ENCODE measurements at regions not wholly inside any gene's neighbourhood (a gene's known extent, or its start where the extent isn't known, plus 50 kb on each side); places are given as distances from the start of the nearest gene placed in this dataset.

- TF ChIP-seq, protein P1, sequence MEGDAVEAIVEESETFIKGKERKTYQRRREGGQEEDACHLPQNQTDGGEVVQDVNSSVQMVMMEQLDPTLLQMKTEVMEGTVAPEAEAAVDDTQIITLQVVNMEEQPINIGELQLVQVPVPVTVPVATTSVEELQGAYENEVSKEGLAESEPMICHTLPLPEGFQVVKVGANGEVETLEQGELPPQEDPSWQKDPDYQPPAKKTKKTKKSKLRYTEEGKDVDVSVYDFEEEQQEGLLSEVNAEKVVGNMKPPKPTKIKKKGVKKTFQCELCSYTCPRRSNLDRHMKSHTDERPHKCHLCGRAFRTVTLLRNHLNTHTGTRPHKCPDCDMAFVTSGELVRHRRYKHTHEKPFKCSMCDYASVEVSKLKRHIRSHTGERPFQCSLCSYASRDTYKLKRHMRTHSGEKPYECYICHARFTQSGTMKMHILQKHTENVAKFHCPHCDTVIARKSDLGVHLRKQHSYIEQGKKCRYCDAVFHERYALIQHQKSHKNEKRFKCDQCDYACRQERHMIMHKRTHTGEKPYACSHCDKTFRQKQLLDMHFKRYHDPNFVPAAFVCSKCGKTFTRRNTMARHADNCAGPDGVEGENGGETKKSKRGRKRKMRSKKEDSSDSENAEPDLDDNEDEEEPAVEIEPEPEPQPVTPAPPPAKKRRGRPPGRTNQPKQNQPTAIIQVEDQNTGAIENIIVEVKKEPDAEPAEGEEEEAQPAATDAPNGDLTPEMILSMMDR (IDR thresholded peaks at IDR 0.05; ENCODE audit: poor library complexity, severe bottlenecking), result no peak
- TF ChIP-seq TAF1 (IDR thresholded peaks at IDR 0.05; ENCODE audit: low read depth) (no peak), EZH2 (IDR thresholded peaks at IDR 0.05; ENCODE audit: borderline replicate concordance, insufficient read depth, low read length, poor library complexity, severe bottlenecking) (no peak), RAD21 (conservative IDR thresholded peaks at IDR 0.05) (no peak), REST (IDR thresholded peaks at IDR 0.05; ENCODE audit: borderline replicate concordance) (no peak), POLR2AphosphoS5 (IDR thresholded peaks at IDR 0.05) (no peak), SMC3 (conservative IDR thresholded peaks at IDR 0.05; ENCODE audit: poor library complexity) (no peak), EP300 (conservative IDR thresholded peaks at IDR 0.05; ENCODE audit: poor library complexity, severe bottlenecking) (no peak), MXI1 (conservative IDR thresholded peaks at IDR 0.05; ENCODE audit: poor library complexity, severe bottlenecking) (no peak)
Observed at GRCh38 chr12:42945927-42946326, 356.4 kb upstream of the PRICKLE1 start.
